GM20000 (cell line): ENCODE measurements at regions not wholly inside any gene's neighbourhood (a gene's known extent, or its start where the extent isn't known, plus 50 kb on each side); places are given as distances from the start of the nearest gene placed in this dataset.

Experiments used
- DNase-seq: peaks from one replicate; pipeline ENCODE4 v3.0.0; 2012; ENCODE audit warnings: low spot score
- CTCF ChIP-seq: IDR thresholded peaks from 2 replicates; pipeline ENCODE4 v1.5.1; 2012; ENCODE audit warnings: mild to moderate bottlenecking, control low read depth; ENCODE audit errors: extremely low read depth, missing control alignments

DNA sequence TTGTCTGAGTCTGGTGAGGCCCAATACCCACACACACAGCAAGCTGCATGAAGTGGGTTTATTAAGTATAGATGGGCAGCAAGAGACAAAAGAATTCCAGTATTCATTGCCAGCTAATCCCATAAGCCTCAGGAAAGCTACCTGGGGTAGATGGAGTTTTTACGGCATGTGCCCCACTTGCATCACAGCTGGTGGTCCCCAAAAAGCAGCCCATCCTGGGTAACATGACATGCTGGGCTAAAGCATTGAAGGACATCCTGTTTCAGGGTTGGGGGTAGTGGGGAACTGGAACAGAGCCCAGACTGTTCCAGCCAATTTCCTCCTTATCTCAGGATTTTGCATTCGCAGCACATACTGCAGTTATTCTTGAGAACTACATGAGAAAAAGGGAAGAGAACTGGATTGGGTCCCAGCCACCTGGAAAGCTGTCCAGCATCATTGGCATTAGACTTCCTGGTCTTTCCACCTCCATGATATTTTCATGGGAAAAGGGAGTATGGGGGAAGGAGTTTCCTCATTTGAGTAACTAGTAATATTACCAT lies 240.1 kb upstream of the MMADHC start:
- no peak for DNase-seq

GRCh38 chr2:149826471-149827125 lies 239.0 kb upstream of the MMADHC start:
- DNase-seq: no peak
- no peak for TF ChIP-seq CTCF

More for the DNA sequence above, 240.1 kb upstream of the MMADHC start:
- TF ChIP-seq CTCF: no peak

GRCh38 chr2:149825473-149825872 lies 237.9 kb upstream of the MMADHC start:
- TF ChIP-seq CTCF: no peak
- no peak for DNase-seq

DNA sequence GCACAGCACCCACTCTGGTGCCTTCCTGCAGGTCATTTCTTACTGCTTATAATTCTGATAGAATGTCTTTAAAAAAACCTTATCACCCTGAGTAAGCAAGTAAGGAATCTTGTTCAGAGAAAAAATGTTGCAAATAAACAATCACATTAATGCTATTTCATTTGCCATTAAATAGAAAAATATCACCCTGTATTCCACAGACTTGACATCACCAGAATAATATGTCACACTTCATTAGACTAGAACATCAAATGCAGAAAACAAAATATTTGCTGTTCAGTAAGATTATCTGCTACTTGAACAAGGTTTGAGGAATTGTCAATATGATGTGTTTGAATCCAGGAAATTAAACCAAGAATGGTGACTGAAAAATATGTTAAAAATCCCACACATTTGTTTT lies 236.6 kb upstream of the MMADHC start:
- no peak for DNase-seq

GRCh38 chr2:149819356-149819957 lies 231.9 kb upstream of the MMADHC start:
- no peak for TF ChIP-seq CTCF
- no peak for DNase-seq

More for the DNA sequence above, 236.6 kb upstream of the MMADHC start:
- no peak for TF ChIP-seq CTCF

DNA sequence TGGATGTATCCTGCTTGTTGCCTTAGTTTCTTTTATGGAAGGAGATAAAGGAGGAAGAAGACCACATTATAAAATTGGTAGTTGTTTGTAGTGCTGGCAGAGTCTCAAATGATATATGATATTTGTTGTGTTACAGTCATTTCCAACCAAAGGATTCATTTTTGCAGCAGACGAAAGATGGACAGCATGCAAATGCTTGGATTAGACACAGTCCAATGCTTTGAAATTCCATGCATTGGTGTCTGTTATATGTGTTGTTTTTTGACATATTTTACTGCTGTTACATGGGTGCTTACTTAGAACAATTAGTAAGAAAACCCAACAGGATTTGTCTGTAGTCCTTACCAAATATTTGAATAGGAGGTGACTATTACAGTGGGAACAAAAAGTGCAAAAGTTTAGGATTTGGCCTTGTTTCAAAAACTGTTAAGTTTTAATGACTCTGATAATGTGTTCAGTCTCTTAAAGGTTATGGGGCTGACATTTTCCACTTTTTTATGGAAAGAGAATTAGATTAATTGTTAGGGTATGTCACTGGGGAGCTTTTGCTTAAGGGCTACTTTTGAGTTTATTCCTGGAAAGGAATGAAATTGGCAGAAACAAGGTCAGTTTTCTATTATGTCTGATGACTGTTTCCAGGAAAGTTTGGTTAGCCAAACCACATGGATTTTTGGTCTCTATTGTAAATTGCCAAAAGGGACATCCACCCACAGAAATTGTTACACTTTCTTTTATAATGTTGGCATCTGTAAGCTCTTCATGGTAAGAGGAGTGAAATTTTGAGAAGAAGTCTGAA lies 229.4 kb upstream of the MMADHC start:
- DNase-seq: no peak
- TF ChIP-seq CTCF: no peak

- TF ChIP-seq CTCF: no peak
- DNase-seq: no peak
Observed at GRCh38 chr2:149815941-149816340, 228.4 kb upstream of the MMADHC start.
